AG04450 (cell line): ENCODE measurements at regions not wholly inside any gene's neighbourhood (a gene's known extent, or its start where the extent isn't known, plus 50 kb on each side); places are given as distances from the start of the nearest gene placed in this dataset.
"Not testable (repeated sequence)": the region's sequence is repeated elsewhere in the genome, so short reads cannot be mapped to it uniquely, and the experiment has no call there.

Experiments used
- CTCF ChIA-PET: fragments of 300-600, 350-600 bp; formaldehyde crosslinking; extraction: SDS; loops from one replicate; lab custom pipeline; 2022; ENCODE audit warnings: antibody characterized with exemption, inconsistent platforms; lab: Charles Lee
- POLR2A ChIA-PET: fragments of 350-600 bp; formaldehyde crosslinking; extraction: SDS; loops from one replicate; lab custom pipeline; 2021; ENCODE audit warnings: antibody characterized with exemption, inconsistent platforms; lab: Yijun Ruan, JAX
- DNase-seq: peaks from one replicate; pipeline ENCODE4 v3.0.0-alpha.2; 2011; ENCODE audit warnings: low read depth, low spot score
- H3K27ac ChIP-seq: one replicate; pipeline ENCODE4 v1.5.1; 2012; ENCODE audit warnings: low read depth, low read length, control low read depth
- H3K27me3 ChIP-seq: one replicate; pipeline ENCODE4 v1.6.0; 2012; ENCODE audit warnings: low read length; ENCODE audit not compliant: control insufficient read depth, insufficient read depth
- H3K4me3 ChIP-seq: 2 replicates; pipeline ENCODE4 v1.5.1; 2011; ENCODE audit warnings: mild to moderate bottlenecking, low read depth, low read length, control low read depth
- H3K9me3 ChIP-seq: 2 replicates; pipeline ENCODE4 v1.5.1; 2012; ENCODE audit warnings: low read length; ENCODE audit not compliant: control insufficient read depth, insufficient read depth
- TF ChIP-seq, protein P1 (sequence below): IDR thresholded peaks from 2 replicates; pipeline ENCODE4 v1.5.1; 2011; ENCODE audit warnings: low read depth, low read length, control low read depth, inconsistent platforms

GRCh38 chr21:26267389-26267788 is 96.8 kb upstream of the APP start:
- H3K9me3 ChIP-seq: no peaks in the 10 kb centered on the region
- ChIA-PET CTCF (no interaction called here), POLR2A (no interaction called here)
- DNase-seq: no peak
- H3K27ac ChIP-seq: no peak overlapping the region
- TF ChIP-seq, protein P1, sequence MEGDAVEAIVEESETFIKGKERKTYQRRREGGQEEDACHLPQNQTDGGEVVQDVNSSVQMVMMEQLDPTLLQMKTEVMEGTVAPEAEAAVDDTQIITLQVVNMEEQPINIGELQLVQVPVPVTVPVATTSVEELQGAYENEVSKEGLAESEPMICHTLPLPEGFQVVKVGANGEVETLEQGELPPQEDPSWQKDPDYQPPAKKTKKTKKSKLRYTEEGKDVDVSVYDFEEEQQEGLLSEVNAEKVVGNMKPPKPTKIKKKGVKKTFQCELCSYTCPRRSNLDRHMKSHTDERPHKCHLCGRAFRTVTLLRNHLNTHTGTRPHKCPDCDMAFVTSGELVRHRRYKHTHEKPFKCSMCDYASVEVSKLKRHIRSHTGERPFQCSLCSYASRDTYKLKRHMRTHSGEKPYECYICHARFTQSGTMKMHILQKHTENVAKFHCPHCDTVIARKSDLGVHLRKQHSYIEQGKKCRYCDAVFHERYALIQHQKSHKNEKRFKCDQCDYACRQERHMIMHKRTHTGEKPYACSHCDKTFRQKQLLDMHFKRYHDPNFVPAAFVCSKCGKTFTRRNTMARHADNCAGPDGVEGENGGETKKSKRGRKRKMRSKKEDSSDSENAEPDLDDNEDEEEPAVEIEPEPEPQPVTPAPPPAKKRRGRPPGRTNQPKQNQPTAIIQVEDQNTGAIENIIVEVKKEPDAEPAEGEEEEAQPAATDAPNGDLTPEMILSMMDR: no peak
- no peaks in the 10 kb centered on the region for H3K27me3 ChIP-seq
- H3K4me3 ChIP-seq: no peak overlapping the region

GRCh38 chr21:26246073-26246472 is 75.5 kb upstream of the APP start:
- no peaks in the 10 kb centered on the region for H3K27me3 ChIP-seq
- no peak for DNase-seq
- POLR2A ChIA-PET: no interaction called here
- no peak overlapping the region for H3K27ac ChIP-seq
- H3K9me3 ChIP-seq: no peaks in the 10 kb centered on the region
- CTCF ChIA-PET: no interaction called here
- H3K4me3 ChIP-seq: no peak overlapping the region
- TF ChIP-seq, protein P1: no peak

DNA sequence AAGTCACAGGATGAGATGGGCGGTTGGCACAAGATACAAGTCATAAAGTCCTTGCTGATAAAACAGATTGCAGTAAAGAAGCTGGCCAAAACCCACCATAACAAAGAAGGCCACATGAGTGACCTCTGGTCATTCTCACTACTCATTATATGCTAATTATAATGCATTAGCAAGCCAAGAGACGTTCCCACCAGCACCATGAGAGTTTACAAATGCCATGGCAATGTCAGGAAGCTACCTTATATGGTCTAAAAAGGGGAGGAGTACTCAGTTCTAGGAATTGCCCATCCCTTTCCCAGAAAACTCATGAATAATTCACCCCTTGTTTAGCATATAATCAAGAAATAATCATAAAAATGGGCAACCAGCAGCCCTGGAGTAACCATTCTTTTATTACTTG is 74.9 kb upstream of the APP start:
- no peak overlapping the region for H3K4me3 ChIP-seq
- no peaks in the 10 kb centered on the region for H3K9me3 ChIP-seq
- ChIA-PET POLR2A (no interaction called here), CTCF (no interaction called here)
- no peak overlapping the region for H3K27ac ChIP-seq
- TF ChIP-seq, protein P1: no peak
- H3K27me3 ChIP-seq: no peaks in the 10 kb centered on the region
- no peak for DNase-seq

GRCh38 chr21:26238646-26239045 is 68.1 kb upstream of the APP start:
- Histone ChIP-seq H3K9me3 (no peaks in the 10 kb centered on the region), H3K27ac (no peak overlapping the region), H3K27me3 (no peaks in the 10 kb centered on the region), H3K4me3 (no peak overlapping the region)
- no peak for DNase-seq
- TF ChIP-seq, protein P1: no peak
- CTCF ChIA-PET: interaction anchor here (1.0 kb wide), 1 partner anchor 90 kb away, joined by 3 read pairs; no protein-coding TSS in a partner anchor
- POLR2A ChIA-PET: no interaction called here

GRCh38 chr21:26236281-26236680 is 65.7 kb upstream of the APP start:
- no peak for DNase-seq
- ChIA-PET CTCF (no interaction called here), POLR2A (no interaction called here)
- H3K9me3 ChIP-seq: no peaks in the 10 kb centered on the region
- TF ChIP-seq, protein P1: no peak
- no peak overlapping the region for H3K27ac ChIP-seq
- H3K4me3 ChIP-seq: no peak overlapping the region
- no peaks in the 10 kb centered on the region for H3K27me3 ChIP-seq

DNA sequence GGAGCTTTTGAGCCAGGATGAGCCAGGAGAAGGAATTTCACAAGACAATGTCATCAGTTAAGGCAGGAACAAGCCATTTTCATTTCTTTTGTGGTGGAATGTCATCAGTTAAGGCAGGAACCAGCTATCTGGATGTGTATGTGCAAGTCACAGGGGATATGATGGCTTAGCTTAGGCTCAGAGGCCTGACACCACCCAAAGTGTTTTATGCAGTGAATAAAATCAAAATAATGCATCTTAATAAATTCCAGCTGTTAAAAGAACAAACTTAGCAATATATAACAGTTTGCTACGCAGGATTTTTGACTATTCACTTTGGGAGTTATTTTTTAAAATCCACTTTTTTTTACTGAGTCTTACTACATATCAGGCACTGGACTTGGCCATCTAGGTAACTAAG is 62.7 kb upstream of the APP start:
- H3K27ac ChIP-seq, H3K27me3 ChIP-seq, H3K4me3 ChIP-seq, DNase-seq, POLR2A ChIA-PET, H3K9me3 ChIP-seq, CTCF ChIA-PET: not testable (repeated sequence)

- DNase-seq, H3K9me3 ChIP-seq, H3K4me3 ChIP-seq, H3K27me3 ChIP-seq, POLR2A ChIA-PET, CTCF ChIA-PET, H3K27ac ChIP-seq: not testable (repeated sequence)
Measured at GRCh38 chr21:26232491-26232890, 61.9 kb upstream of the APP start.
